GM12864 (cell line): ENCODE measurements at regions not wholly inside any gene's neighbourhood (a gene's known extent, or its start where the extent isn't known, plus 50 kb on each side); places are given as distances from the start of the nearest gene placed in this dataset.

Experiments
- DNase-seq: peaks from one replicate; pipeline ENCODE4 v3.0.0-alpha.2; 2011; ENCODE audit warnings: low read depth
- H3K4me3 ChIP-seq: 2 replicates; pipeline ENCODE4 v1.5.1; 2011; ENCODE audit warnings: mild to moderate bottlenecking, low read depth, low read length, control low read depth
- TF ChIP-seq, protein P1 (sequence below): IDR thresholded peaks from 2 replicates; pipeline ENCODE4 v1.5.1; 2011; ENCODE audit warnings: low read depth, mild to moderate bottlenecking, moderate library complexity, low read length, control low read depth, inconsistent platforms; ENCODE audit errors: missing control alignments

DNA sequence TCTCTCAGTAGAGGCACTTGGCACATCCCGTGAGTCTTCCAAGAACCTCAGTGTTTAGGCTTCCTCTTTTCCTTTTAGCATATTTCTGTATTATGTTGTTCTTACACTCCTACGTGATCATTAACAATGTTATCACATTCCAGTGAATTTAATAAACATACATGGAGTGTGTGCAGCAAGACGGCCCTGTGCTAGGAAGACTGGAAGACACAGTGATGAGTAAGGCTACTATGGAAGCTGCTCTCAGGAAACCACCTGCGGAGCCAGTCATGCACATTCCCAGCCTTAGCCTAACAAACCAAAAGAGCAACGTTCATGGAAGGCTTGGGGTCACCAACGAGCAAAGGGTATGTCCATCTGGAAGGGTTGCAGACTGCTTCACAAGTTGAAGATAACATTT lies 103.4 kb downstream of the ETAA1 start:
- H3K4me3 ChIP-seq, result no peak overlapping the region
- TF ChIP-seq, protein P1, sequence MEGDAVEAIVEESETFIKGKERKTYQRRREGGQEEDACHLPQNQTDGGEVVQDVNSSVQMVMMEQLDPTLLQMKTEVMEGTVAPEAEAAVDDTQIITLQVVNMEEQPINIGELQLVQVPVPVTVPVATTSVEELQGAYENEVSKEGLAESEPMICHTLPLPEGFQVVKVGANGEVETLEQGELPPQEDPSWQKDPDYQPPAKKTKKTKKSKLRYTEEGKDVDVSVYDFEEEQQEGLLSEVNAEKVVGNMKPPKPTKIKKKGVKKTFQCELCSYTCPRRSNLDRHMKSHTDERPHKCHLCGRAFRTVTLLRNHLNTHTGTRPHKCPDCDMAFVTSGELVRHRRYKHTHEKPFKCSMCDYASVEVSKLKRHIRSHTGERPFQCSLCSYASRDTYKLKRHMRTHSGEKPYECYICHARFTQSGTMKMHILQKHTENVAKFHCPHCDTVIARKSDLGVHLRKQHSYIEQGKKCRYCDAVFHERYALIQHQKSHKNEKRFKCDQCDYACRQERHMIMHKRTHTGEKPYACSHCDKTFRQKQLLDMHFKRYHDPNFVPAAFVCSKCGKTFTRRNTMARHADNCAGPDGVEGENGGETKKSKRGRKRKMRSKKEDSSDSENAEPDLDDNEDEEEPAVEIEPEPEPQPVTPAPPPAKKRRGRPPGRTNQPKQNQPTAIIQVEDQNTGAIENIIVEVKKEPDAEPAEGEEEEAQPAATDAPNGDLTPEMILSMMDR, result no peak
- DNase-seq, result no peak

DNA sequence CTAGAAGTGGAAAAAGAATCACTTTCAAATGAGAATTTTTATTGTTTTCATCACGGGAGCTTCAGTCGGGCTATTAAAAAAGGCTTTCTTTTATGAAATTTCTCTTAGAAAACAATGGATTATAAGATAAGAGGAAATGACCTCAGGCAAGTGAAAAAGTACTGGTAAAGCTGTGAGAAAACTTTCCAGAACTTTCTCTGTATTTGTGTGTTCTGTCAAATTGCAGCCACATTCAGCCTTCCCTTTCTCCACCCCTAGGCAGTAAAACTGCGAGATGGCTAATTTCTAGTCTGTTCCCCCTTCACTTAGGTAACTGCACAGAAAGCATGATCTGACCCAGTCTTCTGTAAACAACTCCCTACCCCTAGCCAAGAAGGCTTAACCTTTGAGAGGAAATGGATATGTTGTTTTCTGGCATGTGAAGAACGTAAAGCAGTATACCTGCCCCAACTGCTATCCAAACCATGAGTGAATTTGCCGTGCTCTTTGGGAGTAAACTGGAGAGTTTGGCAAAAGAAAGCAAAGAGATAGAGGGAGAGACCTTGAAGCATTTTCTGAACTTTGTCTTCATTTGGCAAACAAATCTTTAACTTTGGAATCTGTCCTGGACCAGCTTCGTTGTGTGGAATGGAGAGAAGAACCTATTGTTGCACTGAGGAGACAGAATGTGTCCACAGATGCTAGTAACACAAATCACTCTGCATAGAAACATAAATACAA lies 105.4 kb downstream of the ETAA1 start:
- TF ChIP-seq, protein P1, result no peak
- H3K4me3 ChIP-seq, result no peak overlapping the region
- no peak for DNase-seq

DNA sequence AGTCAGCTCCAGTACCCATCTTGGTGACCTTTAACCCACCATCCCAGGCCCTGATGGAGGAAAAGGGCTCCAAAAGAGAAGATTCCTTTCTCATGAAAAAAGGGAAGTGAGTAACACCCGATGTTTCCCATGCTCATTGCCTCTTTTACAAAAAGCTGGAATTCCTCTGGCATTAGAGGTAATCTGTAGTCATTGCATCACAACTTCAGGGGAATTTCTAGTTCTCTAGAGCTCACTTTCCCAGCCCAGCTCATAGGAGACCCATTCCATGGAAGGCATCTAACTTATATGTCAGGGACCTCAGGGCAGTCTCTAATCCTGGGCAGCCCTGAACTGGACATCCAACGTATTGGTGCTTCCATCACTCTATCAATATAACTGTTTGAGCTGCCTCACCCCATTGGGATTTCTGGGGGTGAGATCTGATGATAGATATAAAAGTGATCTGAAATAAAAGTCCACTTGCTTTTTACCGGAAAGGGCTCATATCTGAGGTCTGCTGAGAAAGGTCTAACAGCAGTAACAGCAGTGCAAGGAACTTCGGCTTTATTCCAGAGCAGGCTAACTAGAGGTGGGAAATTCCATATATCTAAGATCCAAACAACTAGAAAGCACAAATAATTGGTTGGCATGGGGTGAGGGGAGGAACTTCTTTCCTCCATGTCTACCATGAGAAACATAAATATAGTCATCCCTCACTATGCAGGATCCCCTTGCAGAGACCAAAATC lies 106.1 kb downstream of the ETAA1 start:
- H3K4me3 ChIP-seq, result no peak overlapping the region
- TF ChIP-seq, protein P1, result no peak
- DNase-seq, result no peak

DNA sequence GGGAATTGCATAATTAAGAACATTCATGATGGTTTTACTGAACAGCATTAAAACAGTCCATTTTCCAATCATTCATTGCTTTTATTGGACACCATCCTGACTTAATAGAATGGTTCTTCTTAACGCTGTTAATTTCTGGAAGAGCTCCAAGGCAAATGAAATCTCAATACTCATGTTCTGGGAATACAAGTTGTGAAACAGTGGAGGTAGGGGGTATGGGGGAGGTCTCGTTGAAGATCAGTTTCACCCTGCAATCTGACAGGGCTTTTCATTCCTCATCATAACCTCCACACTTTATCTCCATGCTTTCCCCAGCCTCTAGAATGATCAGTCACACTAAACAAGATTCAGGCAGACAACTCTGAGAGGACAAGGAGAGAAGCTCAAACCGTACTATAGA lies 113.6 kb downstream of the ETAA1 start:
- H3K4me3 ChIP-seq, result no peak overlapping the region
- TF ChIP-seq, protein P1, result no peak
- DNase-seq, result no peak

DNA sequence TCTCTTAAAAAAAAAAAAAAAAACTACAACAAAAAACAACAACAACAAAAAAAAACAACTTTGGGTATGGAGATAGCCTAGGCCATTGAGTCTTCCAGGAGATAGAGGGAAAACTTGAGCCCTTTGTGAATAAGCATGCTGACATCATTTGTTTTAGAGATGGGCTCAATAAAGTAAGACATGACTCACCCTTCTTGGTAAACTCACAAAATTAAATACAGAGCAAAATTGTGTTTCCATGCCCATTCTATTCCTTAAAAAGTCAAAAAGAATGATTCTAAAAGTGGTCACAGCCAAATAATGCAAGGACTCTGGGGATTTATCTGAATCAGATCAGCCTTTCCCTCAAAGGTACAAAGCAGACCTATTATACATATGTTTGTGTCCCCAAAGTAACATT lies 117.4 kb downstream of the ETAA1 start:
- no peak for DNase-seq
- TF ChIP-seq, protein P1, result no peak
- H3K4me3 ChIP-seq, result no peak overlapping the region

DNA sequence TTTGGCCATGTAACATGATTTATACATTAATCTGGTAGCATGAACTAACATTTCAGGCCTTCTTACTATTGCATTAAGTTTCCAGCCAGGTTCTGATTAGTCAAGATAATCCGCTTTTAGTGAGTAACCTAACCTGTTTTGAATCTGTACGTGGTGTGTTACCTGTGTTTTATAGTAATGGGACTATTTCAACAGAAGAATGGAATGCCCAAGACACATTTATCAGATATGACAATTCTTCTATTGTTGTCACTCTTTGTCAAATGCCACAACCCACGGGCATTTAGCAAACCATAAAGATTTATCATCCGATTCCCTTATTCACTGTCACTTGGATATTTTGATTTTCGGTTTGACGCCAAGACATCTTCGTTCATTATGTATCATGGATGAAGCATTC lies 117.9 kb downstream of the ETAA1 start:
- no peak for DNase-seq
- TF ChIP-seq, protein P1, result no peak
- no peak overlapping the region for H3K4me3 ChIP-seq
